Esophagus muscularis mucosa (tissue), 3 donors: ENCODE measurements at regions not wholly inside any gene's neighbourhood (a gene's known extent, or its start where the extent isn't known, plus 50 kb on each side); places are given as distances from the start of the nearest gene placed in this dataset.

Source experiments
- CTCF ChIP-seq, 3 experiments: fragments of 200-600 bp in 2 of 3; fragments of 450-650 bp in 1 of 3; sonication (generic) in 2 of 3; IDR thresholded peaks; one replicate each; pipeline ENCODE4 v1.5.1; 2017 to 2019; ENCODE audit warnings: antibody characterized with exemption in 3 of 3, mild to moderate bottlenecking in 2 of 3, moderate library complexity in 1 of 3
- POLR2A ChIP-seq: fragments of 450-650 bp; IDR thresholded peaks from one replicate; pipeline ENCODE4 v1.6.1; 2017; ENCODE audit warnings: antibody characterized with exemption, moderate library complexity, mild to moderate bottlenecking, low read depth

- TF ChIP-seq CTCF (IDR thresholded peaks at IDR 0.05) = no peak
- no peak for TF ChIP-seq POLR2A
Observed at GRCh38 chr1:57982852-57983251, 559.0 kb upstream of the DAB1 start.
